MM.1S (cell line): ENCODE measurements at regions not wholly inside any gene's neighbourhood (a gene's known extent, or its start where the extent isn't known, plus 50 kb on each side); places are given as distances from the start of the nearest gene placed in this dataset.

Experiments used
- EZH2 ChIP-seq: fragments of 300-600 bp; sonication (generic); optimal IDR thresholded peaks from 2 replicates; pipeline ENCODE3; 2017; ENCODE audit warnings: low read depth, mild to moderate bottlenecking, antibody characterized with exemption, low read length, mixed read lengths
- EZH2phosphoT487 ChIP-seq: fragments of 300-600 bp; sonication (generic); IDR thresholded peaks from 2 replicates; pipeline ENCODE4 v1.6.1; 2018; ENCODE audit warnings: antibody characterized with exemption, low read length
- TF ChIP-seq, protein P1 (sequence below): fragments of 300-600 bp; sonication (generic); IDR thresholded peaks from 2 replicates; pipeline ENCODE4 v1.5.1; 2016; ENCODE audit warnings: antibody characterized with exemption, low read length, mixed read lengths

DNA sequence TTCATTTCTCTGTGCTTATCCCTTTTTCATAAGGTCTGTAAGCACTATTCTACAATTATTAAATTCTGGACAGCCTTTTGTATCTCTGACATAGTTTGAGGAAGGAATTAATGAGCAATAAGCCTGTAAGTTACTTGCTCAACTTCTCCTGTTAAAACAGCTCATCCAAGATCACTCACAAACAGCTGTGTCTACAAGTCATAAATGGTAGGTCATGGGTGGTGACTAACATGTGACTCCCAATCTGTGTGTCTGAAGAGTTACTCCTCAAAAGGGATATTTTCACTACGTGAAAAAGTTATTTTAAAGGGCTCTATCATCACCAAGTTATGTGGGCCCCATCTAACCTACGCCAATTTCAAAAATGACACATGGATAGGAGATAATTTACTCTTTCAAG lies 145.2 kb upstream of the CBLB start:
- TF ChIP-seq, protein P1, sequence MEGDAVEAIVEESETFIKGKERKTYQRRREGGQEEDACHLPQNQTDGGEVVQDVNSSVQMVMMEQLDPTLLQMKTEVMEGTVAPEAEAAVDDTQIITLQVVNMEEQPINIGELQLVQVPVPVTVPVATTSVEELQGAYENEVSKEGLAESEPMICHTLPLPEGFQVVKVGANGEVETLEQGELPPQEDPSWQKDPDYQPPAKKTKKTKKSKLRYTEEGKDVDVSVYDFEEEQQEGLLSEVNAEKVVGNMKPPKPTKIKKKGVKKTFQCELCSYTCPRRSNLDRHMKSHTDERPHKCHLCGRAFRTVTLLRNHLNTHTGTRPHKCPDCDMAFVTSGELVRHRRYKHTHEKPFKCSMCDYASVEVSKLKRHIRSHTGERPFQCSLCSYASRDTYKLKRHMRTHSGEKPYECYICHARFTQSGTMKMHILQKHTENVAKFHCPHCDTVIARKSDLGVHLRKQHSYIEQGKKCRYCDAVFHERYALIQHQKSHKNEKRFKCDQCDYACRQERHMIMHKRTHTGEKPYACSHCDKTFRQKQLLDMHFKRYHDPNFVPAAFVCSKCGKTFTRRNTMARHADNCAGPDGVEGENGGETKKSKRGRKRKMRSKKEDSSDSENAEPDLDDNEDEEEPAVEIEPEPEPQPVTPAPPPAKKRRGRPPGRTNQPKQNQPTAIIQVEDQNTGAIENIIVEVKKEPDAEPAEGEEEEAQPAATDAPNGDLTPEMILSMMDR, result no peak
- TF ChIP-seq EZH2phosphoT487, result no peak
- no peak for TF ChIP-seq EZH2
